ENCODE measurements at regions not wholly inside any gene's neighbourhood (a gene's known extent, or its start where the extent isn't known, plus 50 kb on each side); places are given as distances from the start of the nearest gene placed in this dataset.

- FAIRE-seq (no peak), DNase-seq (ENCODE audit: extremely low read depth in 1 of 4, low spot score in 3 of 4) (no peak), ATAC-seq (no peak)
- H3K79me2 ChIP-seq (ENCODE audit: control insufficient read depth, insufficient read depth, low read length) = no peaks in the 10 kb centered on the region
- H3K27me3 ChIP-seq (ENCODE audit: control insufficient read depth in 2 of 2, insufficient read depth in 2 of 2, low read length in 2 of 2) = no peaks in the 10 kb centered on the region; a peak in 1 of 5 replicates
- no peak overlapping the region for H3K9ac ChIP-seq (ENCODE audit: insufficient read depth in 1 of 2, low read depth in 2 of 2, low read length in 2 of 2)
- no peaks in the 10 kb centered on the region for H3K4me1 ChIP-seq (replicated peaks in 1 of 2; ENCODE audit: control insufficient read depth in 2 of 2, insufficient read depth in 2 of 2, low read length in 2 of 2)
- no peaks in the 10 kb centered on the region for H3K9me3 ChIP-seq (replicated peaks; ENCODE audit: control insufficient read depth, insufficient read depth, low read depth, low read length)
- H3K4me2 ChIP-seq (ENCODE audit: insufficient read depth, low read length) = no peak overlapping the region
- ChIA-PET POLR2A (no interaction called here), CTCF (ENCODE audit: low intra/inter-chr PET ratio) (interaction anchor here (0.7 kb wide), 1 partner anchor 1048 kb away, joined by 3 read pairs; no protein-coding TSS in a partner anchor)
- BruUV-seq (replicated peaks) = no TSS peak
- no peaks in the 10 kb centered on the region for H3K36me3 ChIP-seq (ENCODE audit: control insufficient read depth, insufficient read depth, low read length)
- no peak overlapping the region for H3K4me3 ChIP-seq
- no peak overlapping the region for H2AFZ ChIP-seq (ENCODE audit: low read depth, low read length)
- in situ Hi-C loops (cut with MboI) (loop anchor here (10.0 kb wide), 1 partner anchor 615 kb away; no protein-coding TSS in a partner anchor), intact Hi-C loops (cut with micrococcal nuclease) (loop anchor here (10.0 kb wide), 1 partner anchor 175 kb away; no protein-coding TSS in a partner anchor)
- H3K27ac ChIP-seq (ENCODE audit: extremely low read depth, low read depth, low read length) = no peak overlapping the region
- 0% methylated on average over 1 of the region's 1 CpG for WGBS (ENCODE audit: insufficient coverage, low coverage, missing lambda C conversion rate)
- H3K9me1 ChIP-seq (ENCODE audit: control insufficient read depth, insufficient read depth, low read length) = no peaks in the 10 kb centered on the region
- no peak for TF ChIP-seq HMGN3 (IDR thresholded peaks at IDR 0.05; ENCODE audit: borderline replicate concordance, extremely low read depth, insufficient read length, low read depth, low read length)
- no peak for TF ChIP-seq ESRRA (IDR thresholded peaks at IDR 0.05; ENCODE audit: borderline replicate concordance, low read depth)
- TF ChIP-seq CHCHD3 (CRISPR knock-in tag; IDR thresholded peaks at IDR 0.05) = no peak
- TF ChIP-seq PRPF4 (IDR thresholded peaks at IDR 0.05; ENCODE audit: insufficient read depth, low read depth, low read length, poor library complexity, severe bottlenecking) = no peak
- TF ChIP-seq ZFX (CRISPR knock-in tag; IDR thresholded peaks at IDR 0.05) = no peak
- no peak for TF ChIP-seq STAT5A (IDR thresholded peaks at IDR 0.05; ENCODE audit: borderline replicate concordance, low read length)
- no peak for TF ChIP-seq ETV5 (CRISPR knock-in tag; IDR thresholded peaks at IDR 0.05; ENCODE audit: low read depth)
- no peak for TF ChIP-seq ADNP (tag; IDR thresholded peaks at IDR 0.05)
- TF ChIP-seq SAP30 (IDR thresholded peaks at IDR 0.05; ENCODE audit: borderline replicate concordance, insufficient read depth, low read depth, low read length, poor library complexity, severe bottlenecking) = no peak
- no peak for TF ChIP-seq HSF4 (CRISPR knock-in tag; IDR thresholded peaks at IDR 0.05; ENCODE audit: borderline replicate concordance)
- TF ChIP-seq ZEB2 (IDR thresholded peaks at IDR 0.05) = no peak
- TF ChIP-seq ZNF239 (CRISPR knock-in tag; IDR thresholded peaks at IDR 0.05) = no peak
- TF ChIP-seq TFAP4 (CRISPR knock-in tag; IDR thresholded peaks at IDR 0.05; ENCODE audit: borderline replicate concordance) = no peak
- TF ChIP-seq HMBOX1 (IDR thresholded peaks at IDR 0.05) = no peak
- TF ChIP-seq TCF15 (CRISPR knock-in tag; IDR thresholded peaks at IDR 0.05) = no peak
- TF ChIP-seq TCF3 (CRISPR knock-in tag; IDR thresholded peaks at IDR 0.05) = no peak
- H4K20me1 ChIP-seq (replicated peaks; ENCODE audit: control insufficient read depth, insufficient read depth, low read length) = no peaks in the 10 kb centered on the region; the same call in 1 of the 2 replicates
These were observed 289.5 kb downstream of the USP46 start for GRCh38 chr4:52369649-52370048.
